Adrenal gland (tissue), 9 donors: ENCODE measurements at regions not wholly inside any gene's neighbourhood (a gene's known extent, or its start where the extent isn't known, plus 50 kb on each side); places are given as distances from the start of the nearest gene placed in this dataset.

ENCODE experiments used
- DNase-seq, 7 donors: peaks; one replicate each; pipeline ENCODE4 v3.0.0-alpha.2; 2019 to 2020
- H3K27ac ChIP-seq, 5 donors: fragments of 200-600 bp; sonication (generic) in 4 of 5; 1 replicate in 3 of 5; 2 replicates in 2 of 5; pipeline versions ENCODE4 v1.5.1 to v1.8.0; 2016 to 2020; ENCODE audit warnings: mild to moderate bottlenecking in 1 of 5
- H3K27me3 ChIP-seq: fragments of 200-600 bp; 2 replicates; pipeline ENCODE4 v1.8.0; 2021
- H3K36me3 ChIP-seq, 2 donors: fragments of 200-600 bp; replicated peaks in 1 of 2; 1 replicate in 1 of 2; 2 replicates in 1 of 2; pipeline versions ENCODE4 v1.5.1 to v1.8.0; 2018 to 2022
- H3K4me1 ChIP-seq, 2 donors: fragments of 200-600 bp; replicated peaks in 1 of 2; 1 replicate in 1 of 2; 2 replicates in 1 of 2; pipeline versions ENCODE4 v1.5.1 to v1.8.0; 2018 to 2021
- H3K4me3 ChIP-seq, 4 donors: fragments of 200-600 bp; sonication (generic) in 3 of 4; one replicate each; pipeline ENCODE4 v1.5.1; 2016 to 2018
- H3K9me3 ChIP-seq, 3 donors: fragments of 200-600 bp; sonication (generic) in 1 of 3; replicated peaks in 1 of 3; 1 replicate in 2 of 3; 2 replicates in 1 of 3; pipeline versions ENCODE4 v1.5.1 to v1.8.0; 2016 to 2021
- POLR2A ChIP-seq, 2 donors: fragments of 450-650 bp; IDR thresholded peaks; one replicate each; pipeline ENCODE4 v1.6.1; 2017; ENCODE audit warnings: antibody characterized with exemption in 2 of 2, mild to moderate bottlenecking in 2 of 2, moderate library complexity in 1 of 2
- WGBS, 4 donors: extraction: QIAGEN DNeasy Blood & Tissue Kit in 2 of 4; methylation state at CpG; one replicate each; pipeline versions ENCODE4 v1.1.5 to v1.1.7; 2013 to 2017; 5-methylcytosine and 5-hydroxymethylcytosine counted together
- intact Hi-C, 2 donors: fragments of 100-400 bp; cut with DNase I; formaldehyde crosslinking; loops; one replicate each; pipeline versions ENCODE4 v1.14.1 to v1.15.0; 2022 to 2023
- TF ChIP-seq, protein P1 (sequence below), 6 experiments: fragments of 450-650 bp in 4 of 6; fragments of 200-600 bp in 2 of 6; sonication (generic) in 1 of 6; IDR thresholded peaks; 1 replicate in 5 of 6; 2 replicates in 1 of 6; pipeline versions ENCODE4 v1.5.1 to v1.8.0; 2016 to 2021; ENCODE audit warnings: antibody characterized with exemption in 6 of 6, mild to moderate bottlenecking in 2 of 6, moderate library complexity in 1 of 6
- donor health status: healthy with polysubstance abuse.
- donor health status: Bipolar disorder and iron deficiency.
- donor health status: DM: yes; HTN: yes; CAD: no.
- donor health status: DM: no; HTN: no; CAD: no.
- donor health status: DM: no; HTN: no; CAD: no.

DNA sequence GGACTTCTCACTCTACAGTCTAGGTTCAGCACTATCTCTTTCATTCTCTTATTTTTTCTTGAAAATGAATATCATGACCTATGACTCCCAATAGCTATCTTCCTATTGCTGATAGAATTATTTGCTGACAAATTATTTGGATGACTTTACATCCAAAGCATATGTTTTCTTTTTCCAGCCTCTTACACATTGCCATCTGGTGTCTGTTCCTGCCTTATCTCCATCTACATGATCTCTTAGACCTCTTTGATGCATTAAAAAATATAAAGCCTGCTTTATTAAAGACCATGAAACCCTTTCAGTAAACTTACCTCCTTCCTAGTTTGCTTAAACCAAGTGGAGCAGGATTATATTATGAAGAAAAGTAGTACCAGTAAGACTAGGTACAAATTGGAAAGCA lies 700.9 kb upstream of the CXADR start:
- H3K27me3 ChIP-seq, result no peaks in the 10 kb centered on the region
- H3K27ac ChIP-seq, result no peak overlapping the region
- no peak for DNase-seq
- TF ChIP-seq, protein P1, sequence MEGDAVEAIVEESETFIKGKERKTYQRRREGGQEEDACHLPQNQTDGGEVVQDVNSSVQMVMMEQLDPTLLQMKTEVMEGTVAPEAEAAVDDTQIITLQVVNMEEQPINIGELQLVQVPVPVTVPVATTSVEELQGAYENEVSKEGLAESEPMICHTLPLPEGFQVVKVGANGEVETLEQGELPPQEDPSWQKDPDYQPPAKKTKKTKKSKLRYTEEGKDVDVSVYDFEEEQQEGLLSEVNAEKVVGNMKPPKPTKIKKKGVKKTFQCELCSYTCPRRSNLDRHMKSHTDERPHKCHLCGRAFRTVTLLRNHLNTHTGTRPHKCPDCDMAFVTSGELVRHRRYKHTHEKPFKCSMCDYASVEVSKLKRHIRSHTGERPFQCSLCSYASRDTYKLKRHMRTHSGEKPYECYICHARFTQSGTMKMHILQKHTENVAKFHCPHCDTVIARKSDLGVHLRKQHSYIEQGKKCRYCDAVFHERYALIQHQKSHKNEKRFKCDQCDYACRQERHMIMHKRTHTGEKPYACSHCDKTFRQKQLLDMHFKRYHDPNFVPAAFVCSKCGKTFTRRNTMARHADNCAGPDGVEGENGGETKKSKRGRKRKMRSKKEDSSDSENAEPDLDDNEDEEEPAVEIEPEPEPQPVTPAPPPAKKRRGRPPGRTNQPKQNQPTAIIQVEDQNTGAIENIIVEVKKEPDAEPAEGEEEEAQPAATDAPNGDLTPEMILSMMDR (IDR thresholded peaks at IDR 0.05), result no peak
- TF ChIP-seq POLR2A (IDR thresholded peaks at IDR 0.05), result no peak
- no peaks in the 10 kb centered on the region for H3K4me1 ChIP-seq
- no peaks in the 10 kb centered on the region for H3K36me3 ChIP-seq
- intact Hi-C loops, result no loop called here
- H3K4me3 ChIP-seq, result no peak overlapping the region
- H3K9me3 ChIP-seq, result peaks cover 0 to 6% (median 0%) of the 10 kb centered on the region in 3 donors

DNA sequence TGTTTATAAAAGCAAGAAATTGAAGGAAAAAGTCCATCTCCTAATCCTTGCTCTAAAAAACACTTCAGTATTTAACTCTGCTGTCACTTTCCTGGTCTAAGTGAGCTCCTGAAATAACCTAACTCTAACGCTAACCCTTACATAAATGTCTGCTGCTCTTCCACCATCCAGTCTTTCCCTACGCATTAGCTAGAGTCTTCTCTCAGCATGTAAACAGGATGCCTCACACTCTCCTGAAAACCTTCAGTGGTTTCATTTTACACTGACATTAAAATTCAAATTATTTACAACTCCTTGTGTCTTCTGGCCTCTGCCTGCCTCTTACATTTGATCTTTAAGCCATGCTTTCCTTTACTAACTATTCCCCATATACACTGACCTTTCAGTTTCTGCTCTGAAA lies 697.6 kb upstream of the CXADR start:
- no peak for DNase-seq
- TF ChIP-seq POLR2A (IDR thresholded peaks at IDR 0.05), result no peak
- TF ChIP-seq, protein P1 (IDR thresholded peaks at IDR 0.05), result no peak
- no peak overlapping the region for H3K27ac ChIP-seq
- intact Hi-C loops, result no loop called here
- no peaks in the 10 kb centered on the region for H3K4me1 ChIP-seq
- H3K27me3 ChIP-seq, result no peaks in the 10 kb centered on the region
- H3K36me3 ChIP-seq, result no peaks in the 10 kb centered on the region
- H3K9me3 ChIP-seq, result peaks cover 0 to 6% (median 0%) of the 10 kb centered on the region in 3 donors
- H3K4me3 ChIP-seq, result no peak overlapping the region
- 91 to 96% (median 94%) methylated on average over 2 of the region's 2 CpGs for WGBS, 4 donors

DNA sequence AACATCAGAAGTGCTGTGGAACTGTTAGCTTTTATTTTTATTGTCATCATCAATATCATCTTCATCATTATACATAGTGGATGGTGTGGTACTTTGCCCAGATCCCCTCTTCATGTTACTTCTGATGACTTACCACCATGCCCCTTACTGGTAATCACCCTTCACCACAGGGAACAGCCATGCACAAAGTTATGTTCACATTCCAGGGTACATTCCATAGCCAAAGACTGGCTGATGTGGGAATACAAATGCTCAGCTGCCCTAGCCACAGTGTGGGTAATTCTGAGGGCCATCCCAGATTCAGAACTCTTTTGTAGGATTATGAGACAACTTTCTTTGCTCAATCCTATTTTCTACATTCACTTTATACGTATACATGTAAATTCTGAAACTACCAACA lies 691.3 kb upstream of the CXADR start:
- Histone ChIP-seq H3K27ac (no peak overlapping the region), H3K4me1 (no peaks in the 10 kb centered on the region), H3K36me3 (no peaks in the 10 kb centered on the region), H3K27me3 (no peaks in the 10 kb centered on the region), H3K4me3 (no peak overlapping the region), H3K9me3 (no peaks in the 10 kb centered on the region)
- DNase-seq, result no peak
- intact Hi-C loops, result no loop called here
- WGBS, 4 donors, result 88 to 97% (median 94%) methylated on average over 1 of the region's 1 CpG
- TF ChIP-seq, protein P1 (IDR thresholded peaks at IDR 0.05), result no peak
- TF ChIP-seq POLR2A (IDR thresholded peaks at IDR 0.05), result no peak

DNA sequence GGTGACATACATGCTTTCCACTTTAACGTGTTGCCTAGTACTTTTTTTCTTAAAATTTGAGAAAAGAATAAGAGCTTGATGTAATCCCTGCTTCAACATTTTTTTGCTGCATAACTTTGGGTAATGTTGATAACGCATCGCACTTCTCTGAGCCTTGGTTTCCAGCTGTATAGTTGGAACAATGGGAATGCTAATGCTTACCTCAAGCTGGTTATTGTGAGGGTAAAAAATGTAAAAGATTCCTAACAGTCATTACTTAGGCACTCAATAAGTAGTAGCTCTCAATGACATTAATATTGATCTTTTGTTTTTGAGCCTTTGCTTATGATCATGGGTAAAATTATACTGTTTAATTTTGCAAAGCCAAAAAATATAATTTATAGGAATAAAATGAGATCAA lies 683.3 kb upstream of the CXADR start:
- 84 to 95% (median 87%) methylated on average over 3 of the region's 3 CpGs for whole genome bisulfite sequencing, 4 donors
- H3K36me3 ChIP-seq, result no peaks in the 10 kb centered on the region
- DNase-seq, result no peak
- no peak overlapping the region for H3K4me3 ChIP-seq
- H3K4me1 ChIP-seq, result no peaks in the 10 kb centered on the region
- no peaks in the 10 kb centered on the region for H3K9me3 ChIP-seq
- H3K27me3 ChIP-seq, result no peaks in the 10 kb centered on the region
- no peak overlapping the region for H3K27ac ChIP-seq
- intact Hi-C loops, result no loop called here
- TF ChIP-seq POLR2A (IDR thresholded peaks at IDR 0.05), result no peak
- TF ChIP-seq, protein P1 (IDR thresholded peaks at IDR 0.05), result no peak
